OCI-LY1 (cell line): ENCODE measurements at regions not wholly inside any gene's neighbourhood (a gene's known extent, or its start where the extent isn't known, plus 50 kb on each side); places are given as distances from the start of the nearest gene placed in this dataset.

Source experiments
- H2AFZ ChIP-seq: fragments of 200-600 bp; sonication (generic), shearing (Covaris generic); 2 replicates; pipeline ENCODE4 v1.6.0; 2014; ENCODE audit warnings: antibody characterized with exemption, mild to moderate bottlenecking, low read length
- H3F3A ChIP-seq: fragments of 200-600 bp; sonication (generic), shearing (Covaris generic); 2 replicates; pipeline ENCODE4 v1.6.0; 2014; ENCODE audit warnings: mild to moderate bottlenecking, antibody characterized with exemption, low read length, moderate library complexity; ENCODE audit not compliant: insufficient read depth
- H3K27ac ChIP-seq: fragments of 200-600 bp; sonication (generic); 2 replicates; pipeline ENCODE4 v1.5.1; 2014; ENCODE audit warnings: low read length, mixed run types, mild to moderate bottlenecking, low read depth; ENCODE audit not compliant: poor library complexity, severe bottlenecking
- H3K27me3 ChIP-seq: fragments of 200-600 bp; sonication (generic); 2 replicates; pipeline ENCODE4 v1.6.0; 2014; ENCODE audit warnings: antibody characterized with exemption, mild to moderate bottlenecking, low read length, moderate library complexity; ENCODE audit not compliant: insufficient read depth
- H3K36me3 ChIP-seq: fragments of 200-600 bp; sonication (generic); 2 replicates; pipeline ENCODE4 v1.6.1; 2014; ENCODE audit warnings: mild to moderate bottlenecking, antibody characterized with exemption, low read length, moderate library complexity, mixed read lengths; ENCODE audit not compliant: insufficient read depth
- H3K4me1 ChIP-seq: fragments of 200-600 bp; sonication (generic); 2 replicates; pipeline ENCODE4 v1.5.1; 2014; ENCODE audit warnings: mild to moderate bottlenecking, low read length, moderate library complexity; ENCODE audit not compliant: insufficient read depth, severe bottlenecking
- H3K4me2 ChIP-seq: fragments of 200-600 bp; sonication (generic), shearing (Covaris generic); 2 replicates; pipeline ENCODE4 v1.6.1; 2014; ENCODE audit warnings: low read length
- H3K4me3 ChIP-seq: fragments of 200-600 bp; sonication (generic); 2 replicates; pipeline ENCODE4 v1.5.1; 2014; ENCODE audit warnings: low read length, low read depth, mild to moderate bottlenecking, mixed read lengths; ENCODE audit not compliant: poor library complexity, severe bottlenecking
- H3K79me2 ChIP-seq: fragments of 200-600 bp; shearing (Covaris generic); 2 replicates; pipeline ENCODE4 v1.6.1; 2016; ENCODE audit warnings: mixed run types, low read length, mixed read lengths; ENCODE audit not compliant: insufficient read depth
- H3K9ac ChIP-seq: fragments of 200-600 bp; sonication (generic), shearing (Covaris generic); 2 replicates; pipeline ENCODE4 v1.6.1; 2014; ENCODE audit warnings: mild to moderate bottlenecking, low read length, mixed read lengths
- H3K9me2 ChIP-seq: fragments of 200-600 bp; sonication (generic), shearing (Covaris generic); 2 replicates; pipeline ENCODE4 v1.6.1; 2014; ENCODE audit warnings: low read depth, mild to moderate bottlenecking, low read length, mixed read lengths
- H3K9me3 ChIP-seq: fragments of 200-600 bp; shearing (Covaris generic); 2 replicates; pipeline ENCODE4 v1.6.1; 2014; ENCODE audit warnings: low read length, mixed read lengths
- H4K20me1 ChIP-seq: fragments of 200-600 bp; sonication (generic), shearing (Covaris generic); 2 replicates; pipeline ENCODE4 v1.6.0; 2016; ENCODE audit warnings: mild to moderate bottlenecking, low read length; ENCODE audit not compliant: insufficient read depth
- EZH2 ChIP-seq: fragments of 200-600 bp; sonication (generic), shearing (Covaris generic); IDR thresholded peaks from 2 replicates; pipeline ENCODE4 v1.8.0; 2017; ENCODE audit warnings: borderline replicate concordance, mixed run types, mild to moderate bottlenecking, antibody characterized with exemption, low read length, moderate library complexity, mixed read lengths
- TF ChIP-seq, protein P1 (sequence below): fragments of 200-600 bp; sonication (generic), shearing (Covaris generic); IDR thresholded peaks from 2 replicates; pipeline ENCODE4 v1.5.1; 2017; ENCODE audit warnings: mild to moderate bottlenecking, antibody characterized with exemption, low read length, moderate library complexity, mixed read lengths

DNA sequence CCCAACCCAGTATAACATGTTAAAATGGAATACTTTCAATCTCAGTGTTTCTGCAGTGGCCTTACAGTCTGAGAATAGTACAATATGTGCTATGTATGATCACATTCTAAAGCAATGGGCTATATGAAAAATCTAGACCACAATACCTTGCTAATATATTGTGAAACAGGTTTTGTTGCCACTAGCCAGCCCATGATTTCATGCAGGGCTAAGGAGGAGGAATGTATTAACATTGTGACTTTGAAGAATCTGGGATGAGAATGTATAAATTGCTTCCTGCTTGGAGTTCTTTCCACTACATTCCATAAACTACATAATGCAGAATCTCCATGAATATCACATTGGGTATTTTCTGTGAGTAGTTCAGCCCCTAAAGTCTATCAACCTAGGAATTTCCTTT, 935.4 kb upstream of the GRIA3 start:
- no peaks in the 10 kb centered on the region for H3F3A ChIP-seq
- no peaks in the 10 kb centered on the region for H3K9me2 ChIP-seq
- no peak for TF ChIP-seq EZH2
- TF ChIP-seq, protein P1, sequence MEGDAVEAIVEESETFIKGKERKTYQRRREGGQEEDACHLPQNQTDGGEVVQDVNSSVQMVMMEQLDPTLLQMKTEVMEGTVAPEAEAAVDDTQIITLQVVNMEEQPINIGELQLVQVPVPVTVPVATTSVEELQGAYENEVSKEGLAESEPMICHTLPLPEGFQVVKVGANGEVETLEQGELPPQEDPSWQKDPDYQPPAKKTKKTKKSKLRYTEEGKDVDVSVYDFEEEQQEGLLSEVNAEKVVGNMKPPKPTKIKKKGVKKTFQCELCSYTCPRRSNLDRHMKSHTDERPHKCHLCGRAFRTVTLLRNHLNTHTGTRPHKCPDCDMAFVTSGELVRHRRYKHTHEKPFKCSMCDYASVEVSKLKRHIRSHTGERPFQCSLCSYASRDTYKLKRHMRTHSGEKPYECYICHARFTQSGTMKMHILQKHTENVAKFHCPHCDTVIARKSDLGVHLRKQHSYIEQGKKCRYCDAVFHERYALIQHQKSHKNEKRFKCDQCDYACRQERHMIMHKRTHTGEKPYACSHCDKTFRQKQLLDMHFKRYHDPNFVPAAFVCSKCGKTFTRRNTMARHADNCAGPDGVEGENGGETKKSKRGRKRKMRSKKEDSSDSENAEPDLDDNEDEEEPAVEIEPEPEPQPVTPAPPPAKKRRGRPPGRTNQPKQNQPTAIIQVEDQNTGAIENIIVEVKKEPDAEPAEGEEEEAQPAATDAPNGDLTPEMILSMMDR: no peak
- no peaks in the 10 kb centered on the region for H3K9me3 ChIP-seq
- no peaks in the 10 kb centered on the region for H3K27me3 ChIP-seq
- H3K9ac ChIP-seq: no peak overlapping the region
- no peaks in the 10 kb centered on the region for H3K36me3 ChIP-seq
- H4K20me1 ChIP-seq: no peaks in the 10 kb centered on the region
- no peak overlapping the region for H3K4me3 ChIP-seq
- no peak overlapping the region for H2AFZ ChIP-seq
- H3K4me2 ChIP-seq: no peak overlapping the region
- no peak overlapping the region for H3K27ac ChIP-seq
- H3K79me2 ChIP-seq: no peaks in the 10 kb centered on the region
- H3K4me1 ChIP-seq: no peaks in the 10 kb centered on the region

DNA sequence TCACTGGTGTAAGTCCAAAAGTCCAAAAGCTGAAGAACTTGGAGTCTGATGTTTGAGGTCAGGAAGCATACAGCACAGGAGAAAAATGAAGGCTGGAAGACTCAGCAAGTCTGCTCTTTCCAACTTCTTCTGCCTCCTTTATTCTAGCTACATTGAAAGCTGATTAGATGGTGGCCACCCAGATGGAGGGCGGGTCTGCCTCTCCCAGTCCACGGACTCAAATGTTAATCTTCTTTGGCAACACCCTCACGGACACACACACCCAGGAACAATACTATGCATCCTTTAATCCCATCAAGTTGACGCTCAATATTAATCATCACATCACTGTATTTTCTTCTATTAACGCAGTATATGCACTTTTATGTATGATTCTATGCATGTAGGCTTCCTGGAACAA, 931.6 kb upstream of the GRIA3 start:
- no peaks in the 10 kb centered on the region for H3K36me3 ChIP-seq
- no peaks in the 10 kb centered on the region for H4K20me1 ChIP-seq
- H3K4me3 ChIP-seq: no peak overlapping the region
- H3K4me1 ChIP-seq: no peaks in the 10 kb centered on the region
- TF ChIP-seq, protein P1: no peak
- no peak for TF ChIP-seq EZH2
- H3K27me3 ChIP-seq: no peaks in the 10 kb centered on the region
- H3K9me3 ChIP-seq: no peaks in the 10 kb centered on the region
- H3K4me2 ChIP-seq: no peak overlapping the region
- H3K27ac ChIP-seq: no peak overlapping the region
- no peak overlapping the region for H3K9ac ChIP-seq
- H2AFZ ChIP-seq: no peak overlapping the region
- H3K79me2 ChIP-seq: no peaks in the 10 kb centered on the region
- no peaks in the 10 kb centered on the region for H3K9me2 ChIP-seq
- no peaks in the 10 kb centered on the region for H3F3A ChIP-seq

DNA sequence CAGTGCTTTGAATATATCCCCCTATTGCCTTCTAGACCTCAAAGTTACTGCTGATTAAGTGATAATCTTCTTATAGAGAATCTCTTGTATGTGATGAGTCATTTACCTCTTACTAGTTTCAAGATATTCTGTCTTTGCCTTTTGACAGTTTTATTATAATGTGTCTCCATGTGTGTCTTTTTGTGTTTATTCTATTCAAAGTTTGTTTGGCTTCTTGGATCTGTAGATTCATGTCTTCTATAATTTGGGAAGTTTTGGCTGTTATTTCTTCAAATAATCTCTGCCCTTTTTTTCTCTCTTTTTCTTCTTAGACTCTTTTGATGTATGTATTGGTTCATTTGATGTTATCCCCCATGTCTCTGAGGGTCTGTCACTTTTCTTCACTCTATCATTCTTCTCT, 915.7 kb upstream of the GRIA3 start:
- H3F3A ChIP-seq: no peaks in the 10 kb centered on the region
- H4K20me1 ChIP-seq: no peaks in the 10 kb centered on the region
- no peaks in the 10 kb centered on the region for H3K4me1 ChIP-seq
- H3K36me3 ChIP-seq: no peaks in the 10 kb centered on the region
- TF ChIP-seq, protein P1: no peak
- no peak for TF ChIP-seq EZH2
- H3K79me2 ChIP-seq: no peaks in the 10 kb centered on the region
- H3K27me3 ChIP-seq: no peaks in the 10 kb centered on the region
- no peaks in the 10 kb centered on the region for H3K9me3 ChIP-seq
- H3K9me2 ChIP-seq: no peaks in the 10 kb centered on the region
- H3K4me3 ChIP-seq: no peak overlapping the region
- H3K27ac ChIP-seq: no peak overlapping the region
- H3K4me2 ChIP-seq: no peak overlapping the region
- no peak overlapping the region for H3K9ac ChIP-seq
- H2AFZ ChIP-seq: no peak overlapping the region
